WTC11 (cell line): ENCODE measurements at regions not wholly inside any gene's neighbourhood (a gene's known extent, or its start where the extent isn't known, plus 50 kb on each side); places are given as distances from the start of the nearest gene placed in this dataset.

Experiments used
- AFF4 ChIP-seq: sonication (generic); formaldehyde crosslinking; IDR thresholded peaks from 2 replicates; pipeline ENCODE4 v1.8.1; 2023; ENCODE audit warnings: mild to moderate bottlenecking, missing genetic modification reagents, borderline replicate concordance
- ATF3 ChIP-seq: sonication (generic); formaldehyde crosslinking; conservative IDR thresholded peaks from 2 replicates; pipeline ENCODE4 v1.8.1; 2022; ENCODE audit warnings: mild to moderate bottlenecking, missing genetic modification reagents
- CTCF ChIP-seq: fragments of 200-600 bp; IDR thresholded peaks from 2 replicates; pipeline ENCODE4 v1.8.0; 2022; ENCODE audit warnings: antibody characterized with exemption
- ERG ChIP-seq: fragments of 250-450 bp; sonication (Bioruptor Pico); IDR thresholded peaks from 2 replicates; pipeline ENCODE4 v1.8.0; 2021; ENCODE audit warnings: mild to moderate bottlenecking
- MLX ChIP-seq: sonication (generic); formaldehyde crosslinking; IDR thresholded peaks from 2 replicates; pipeline ENCODE4 v1.8.1; 2023; ENCODE audit warnings: mild to moderate bottlenecking, missing genetic modification reagents, moderate library complexity
- RORB ChIP-seq: fragments of 250-450 bp; sonication (Bioruptor Pico); IDR thresholded peaks from 2 replicates; pipeline ENCODE4 v1.9.0; 2021; ENCODE audit warnings: mild to moderate bottlenecking
- SMAD3 ChIP-seq: sonication (generic); formaldehyde crosslinking; IDR thresholded peaks from 2 replicates; pipeline ENCODE4 v1.8.0; 2022; ENCODE audit warnings: missing genetic modification reagents, mild to moderate bottlenecking, borderline replicate concordance
- SMAD4 ChIP-seq: sonication (generic); formaldehyde crosslinking; IDR thresholded peaks from 2 replicates; pipeline ENCODE4 v1.8.0; 2022; ENCODE audit warnings: mild to moderate bottlenecking, missing genetic modification reagents
- STAT6 ChIP-seq: sonication (generic); formaldehyde crosslinking; conservative IDR thresholded peaks from 2 replicates; pipeline ENCODE4 v1.8.1; 2023; ENCODE audit warnings: mild to moderate bottlenecking, low read depth, missing genetic modification reagents, moderate library complexity
- ZBTB43 ChIP-seq: sonication (generic); formaldehyde crosslinking; IDR thresholded peaks from 2 replicates; pipeline ENCODE4 v1.8.1; 2023; ENCODE audit warnings: mild to moderate bottlenecking, missing genetic modification reagents
- ZSCAN18 ChIP-seq: fragments of 250-450 bp; sonication (Bioruptor Pico); IDR thresholded peaks from 2 replicates; pipeline ENCODE4 v2.1.2; 2022; ENCODE audit warnings: mild to moderate bottlenecking, moderate library complexity

GRCh38 chr9:74132986-74133385 is 364.1 kb upstream of the RORB start:
- no peak for TF ChIP-seq CTCF
- TF ChIP-seq ATF3 (CRISPR knock-in tag): no peak
- no peak for TF ChIP-seq STAT6 (CRISPR knock-in tag)
- no peak for TF ChIP-seq AFF4 (CRISPR knock-in tag)
- no peak for TF ChIP-seq RORB (CRISPR knock-in tag)
- no peak for TF ChIP-seq SMAD3
- no peak for TF ChIP-seq ZSCAN18 (CRISPR knock-in tag)
- no peak for TF ChIP-seq SMAD4 (CRISPR knock-in tag)
- no peak for TF ChIP-seq ZBTB43 (CRISPR knock-in tag)
- no peak for TF ChIP-seq MLX (CRISPR knock-in tag)
- TF ChIP-seq ERG (CRISPR knock-in tag): no peak
